ENCODE measurements at regions not wholly inside any gene's neighbourhood (a gene's known extent, or its start where the extent isn't known, plus 50 kb on each side); places are given as distances from the start of the nearest gene placed in this dataset.

DNA sequence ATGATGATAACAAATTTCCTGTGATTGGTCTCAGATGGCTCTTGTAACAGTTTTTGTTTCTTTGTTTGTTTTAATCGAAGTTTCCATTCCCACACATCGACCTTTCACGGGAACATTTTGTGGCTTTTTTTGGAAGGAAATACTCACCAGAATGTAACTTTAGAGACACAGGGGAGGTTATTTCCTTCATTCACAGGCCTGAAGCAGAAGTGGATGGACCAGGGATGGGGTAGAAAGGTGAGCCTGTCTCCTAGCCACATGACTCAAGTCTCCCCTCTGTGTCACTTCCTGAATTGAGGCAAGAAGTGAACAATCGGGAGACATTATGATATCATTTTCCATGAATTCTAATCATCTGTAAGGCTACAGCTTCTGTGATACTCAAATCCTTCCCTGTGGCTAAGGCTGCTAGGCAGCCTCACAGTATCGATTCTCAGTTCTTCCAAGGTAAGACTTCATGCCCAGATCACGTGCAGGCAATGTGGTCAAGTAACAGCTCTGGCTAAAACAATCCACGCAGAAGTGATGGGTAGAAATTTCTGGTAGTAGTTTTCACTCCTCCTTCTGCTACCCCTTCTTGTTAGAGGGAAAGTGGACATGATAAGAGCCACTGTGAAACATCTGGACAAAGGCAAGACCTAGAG is 203.9 kb upstream of the NEBL start:
- Histone ChIP-seq H3K4me1 (ENCODE audit: control insufficient read depth, insufficient read depth, low read length) (no peaks in the 10 kb centered on the region), H3K79me2 (ENCODE audit: control insufficient read depth, insufficient read depth, low read length) (no peaks in the 10 kb centered on the region), H3K4me2 (ENCODE audit: control insufficient read depth, insufficient read depth) (no peak overlapping the region), H3K9ac (ENCODE audit: control insufficient read depth, insufficient read depth, low read length) (no peak overlapping the region), H3K9me3 (replicated peaks; ENCODE audit: control insufficient read depth, insufficient read depth, low read length) (no peaks in the 10 kb centered on the region), H2AFZ (ENCODE audit: control insufficient read depth, low read depth, low read length) (no peak overlapping the region), H3K27ac (ENCODE audit: control insufficient read depth, insufficient read depth) (no peak overlapping the region), H3K27me3 (replicated peaks in 1 of 2; ENCODE audit: control insufficient read depth in 2 of 2, insufficient read depth in 2 of 2, low read length in 1 of 2) (no peaks in the 10 kb centered on the region), H3K4me3 (no peak overlapping the region), H3K36me3 (ENCODE audit: control insufficient read depth in 2 of 2, insufficient read depth in 2 of 2, low read length in 1 of 2) (no peaks in the 10 kb centered on the region), H4K20me1 (ENCODE audit: control insufficient read depth, insufficient read depth) (no peaks in the 10 kb centered on the region)
- ChIA-PET RAD21 (ENCODE audit: unreplicated experiment) (no interaction called here), POLR2A (no interaction called here), CTCF (no interaction called here), SMC1A (ENCODE audit: uncharacterized antibody, unreplicated experiment) (interaction anchor here (0.7 kb wide), 1 partner anchor 368 kb away, joined by 3 read pairs; no protein-coding TSS in a partner anchor)
- WGBS (ENCODE audit: insufficient coverage, insufficient replicate concordance, low lambda C conversion rate, missing lambda C conversion rate), result 32% methylated on average over 7 of the region's 7 CpGs
- in situ Hi-C loops (cut with MboI), result no loop called here
- BruUV-seq (replicated peaks), result no TSS peak
- intact Hi-C loops (cut with micrococcal nuclease; ENCODE audit: unreplicated experiment), result no loop called here
- no peak for ATAC-seq
- no peak for TF ChIP-seq ZSCAN29 (IDR thresholded peaks at IDR 0.05)
- TF ChIP-seq, protein P1, sequence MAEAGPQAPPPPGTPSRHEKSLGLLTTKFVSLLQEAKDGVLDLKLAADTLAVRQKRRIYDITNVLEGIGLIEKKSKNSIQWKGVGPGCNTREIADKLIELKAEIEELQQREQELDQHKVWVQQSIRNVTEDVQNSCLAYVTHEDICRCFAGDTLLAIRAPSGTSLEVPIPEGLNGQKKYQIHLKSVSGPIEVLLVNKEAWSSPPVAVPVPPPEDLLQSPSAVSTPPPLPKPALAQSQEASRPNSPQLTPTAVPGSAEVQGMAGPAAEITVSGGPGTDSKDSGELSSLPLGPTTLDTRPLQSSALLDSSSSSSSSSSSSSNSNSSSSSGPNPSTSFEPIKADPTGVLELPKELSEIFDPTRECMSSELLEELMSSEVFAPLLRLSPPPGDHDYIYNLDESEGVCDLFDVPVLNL (IDR thresholded peaks at IDR 0.05; ENCODE audit: low read depth, low read length), result no peak
- FAIRE-seq, result no peak
- no peak for DNase-seq (ENCODE audit: low read depth, low spot score)

DNA sequence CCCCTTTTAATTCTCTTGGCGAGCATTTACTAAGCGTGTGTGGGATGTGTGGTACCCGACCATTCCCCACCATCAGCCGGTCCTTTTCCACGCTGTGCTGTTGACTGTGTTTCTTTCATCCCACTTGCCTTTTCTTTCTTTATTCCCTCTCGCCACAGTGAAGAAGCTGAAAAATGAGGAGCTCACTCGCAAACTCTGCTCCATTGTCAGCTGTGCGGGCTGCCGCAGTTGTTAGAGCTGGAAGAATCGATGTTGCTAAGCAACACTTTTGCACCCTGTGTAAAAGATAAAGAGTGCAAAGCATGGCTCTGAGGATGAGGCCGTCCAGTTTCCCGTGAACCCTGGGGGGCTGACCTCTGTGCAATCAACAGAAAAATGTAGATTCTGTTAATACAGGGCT is 203.1 kb upstream of the NEBL start:
- ChIA-PET POLR2A (no interaction called here), CTCF (no interaction called here), SMC1A (ENCODE audit: uncharacterized antibody, unreplicated experiment) (interaction anchor here (0.5 kb wide), 1 partner anchor 22 kb away, joined by 4 read pairs; no protein-coding TSS in a partner anchor), RAD21 (ENCODE audit: unreplicated experiment) (no interaction called here)
- no peaks in the 10 kb centered on the region for H3K9me3 ChIP-seq (replicated peaks; ENCODE audit: control insufficient read depth, insufficient read depth, low read length)
- no peak overlapping the region for H3K4me2 ChIP-seq (ENCODE audit: control insufficient read depth, insufficient read depth)
- H3K4me1 ChIP-seq (ENCODE audit: control insufficient read depth, insufficient read depth, low read length), result no peaks in the 10 kb centered on the region
- H3K79me2 ChIP-seq (ENCODE audit: control insufficient read depth, insufficient read depth, low read length), result no peaks in the 10 kb centered on the region
- ATAC-seq, result no peak
- H3K9ac ChIP-seq (ENCODE audit: control insufficient read depth, insufficient read depth, low read length), result no peak overlapping the region
- BruUV-seq (replicated peaks), result no TSS peak
- no peak overlapping the region for H3K4me3 ChIP-seq
- no peaks in the 10 kb centered on the region for H4K20me1 ChIP-seq (ENCODE audit: control insufficient read depth, insufficient read depth)
- no peaks in the 10 kb centered on the region for H3K27me3 ChIP-seq (replicated peaks in 1 of 2; ENCODE audit: control insufficient read depth in 2 of 2, insufficient read depth in 2 of 2, low read length in 1 of 2)
- no peak overlapping the region for H2AFZ ChIP-seq (ENCODE audit: control insufficient read depth, low read depth, low read length)
- no peak for FAIRE-seq
- 52% methylated on average over 12 of the region's 12 CpGs for WGBS (ENCODE audit: insufficient coverage, insufficient replicate concordance, low lambda C conversion rate, missing lambda C conversion rate)
- no peaks in the 10 kb centered on the region for H3K36me3 ChIP-seq (ENCODE audit: control insufficient read depth in 2 of 2, insufficient read depth in 2 of 2, low read length in 1 of 2)
- no peak overlapping the region for H3K27ac ChIP-seq (ENCODE audit: control insufficient read depth, insufficient read depth)
- intact Hi-C loops (cut with micrococcal nuclease; ENCODE audit: unreplicated experiment) (no loop called here), in situ Hi-C loops (cut with MboI) (no loop called here)
- TF ChIP-seq RFX5 (IDR thresholded peaks at IDR 0.05; ENCODE audit: low read depth, low read length) (no peak), TBL1XR1 (IDR thresholded peaks at IDR 0.05; ENCODE audit: low read depth, low read length) (no peak), NR2C2 (IDR thresholded peaks at IDR 0.05; ENCODE audit: borderline replicate concordance, control insufficient read depth, insufficient read length, low read depth) (no peak), GABPA (IDR thresholded peaks at IDR 0.05; ENCODE audit: low read depth) (no peak), ATF7 (IDR thresholded peaks at IDR 0.05; ENCODE audit: low read depth) (no peak), HDAC2 (IDR thresholded peaks at IDR 0.05) (no peak), EED (IDR thresholded peaks at IDR 0.05; ENCODE audit: low read depth) (no peak), EP300 (IDR thresholded peaks at IDR 0.05; ENCODE audit: borderline replicate concordance in 1 of 2, control insufficient read depth in 1 of 2, low read depth in 2 of 2, low read length in 2 of 2) (no peak)
- TF ChIP-seq, protein P2, sequence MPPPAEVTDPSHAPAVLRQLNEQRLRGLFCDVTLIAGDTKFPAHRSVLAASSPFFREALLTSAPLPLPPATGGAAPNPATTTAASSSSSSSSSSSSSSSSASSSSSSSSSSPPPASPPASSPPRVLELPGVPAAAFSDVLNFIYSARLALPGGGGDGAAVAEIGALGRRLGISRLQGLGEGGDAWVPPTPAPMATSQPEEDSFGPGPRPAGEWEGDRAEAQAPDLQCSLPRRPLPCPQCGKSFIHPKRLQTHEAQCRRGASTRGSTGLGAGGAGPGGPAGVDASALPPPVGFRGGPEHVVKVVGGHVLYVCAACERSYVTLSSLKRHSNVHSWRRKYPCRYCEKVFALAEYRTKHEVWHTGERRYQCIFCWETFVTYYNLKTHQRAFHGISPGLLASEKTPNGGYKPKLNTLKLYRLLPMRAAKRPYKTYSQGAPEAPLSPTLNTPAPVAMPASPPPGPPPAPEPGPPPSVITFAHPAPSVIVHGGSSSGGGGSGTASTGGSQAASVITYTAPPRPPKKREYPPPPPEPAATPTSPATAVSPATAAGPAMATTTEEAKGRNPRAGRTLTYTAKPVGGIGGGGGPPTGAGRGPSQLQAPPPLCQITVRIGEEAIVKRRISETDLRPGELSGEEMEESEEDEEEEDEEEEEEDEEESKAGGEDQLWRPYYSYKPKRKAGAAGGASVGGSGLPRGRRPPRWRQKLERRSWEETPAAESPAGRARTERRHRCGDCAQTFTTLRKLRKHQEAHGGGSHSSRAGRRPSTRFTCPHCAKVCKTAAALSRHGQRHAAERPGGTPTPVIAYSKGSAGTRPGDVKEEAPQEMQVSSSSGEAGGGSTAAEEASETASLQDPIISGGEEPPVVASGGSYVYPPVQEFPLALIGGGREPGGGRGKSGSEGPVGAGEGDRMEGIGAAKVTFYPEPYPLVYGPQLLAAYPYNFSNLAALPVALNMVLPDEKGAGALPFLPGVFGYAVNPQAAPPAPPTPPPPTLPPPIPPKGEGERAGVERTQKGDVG (CRISPR knock-in tag; IDR thresholded peaks at IDR 0.05), result no peak
- TF ChIP-seq, protein P3, sequence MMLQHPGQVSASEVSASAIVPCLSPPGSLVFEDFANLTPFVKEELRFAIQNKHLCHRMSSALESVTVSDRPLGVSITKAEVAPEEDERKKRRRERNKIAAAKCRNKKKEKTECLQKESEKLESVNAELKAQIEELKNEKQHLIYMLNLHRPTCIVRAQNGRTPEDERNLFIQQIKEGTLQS (IDR thresholded peaks at IDR 0.05; ENCODE audit: borderline replicate concordance, extremely low read depth, low read depth, low read length), result no peak
- DNase-seq (ENCODE audit: low read depth, low spot score), result no peak
